HEK293 (cell line): ENCODE measurements at regions not wholly inside any gene's neighbourhood (a gene's known extent, or its start where the extent isn't known, plus 50 kb on each side); places are given as distances from the start of the nearest gene placed in this dataset.

ENCODE experiments used
- CTCF ChIA-PET: fragments of 350-600 bp; formaldehyde crosslinking; extraction: SDS; loops from one replicate; lab custom pipeline; 2021; ENCODE audit warnings: antibody characterized with exemption; lab: Yijun Ruan, JAX
- POLR2A ChIA-PET: fragments of 300-600 bp; formaldehyde crosslinking; extraction: SDS; loops from one replicate; lab custom pipeline; 2020; ENCODE audit warnings: antibody characterized with exemption, inconsistent platforms; lab: Yijun Ruan, JAX
- H3K27ac ChIP-seq: fragments of 200-500 bp; sonication (Bioruptor generic); 2 replicates; pipeline ENCODE4 v1.5.1; 2014; ENCODE audit warnings: low read depth, low read length, control low read depth, inconsistent platforms; ENCODE audit errors: extremely low read depth
- H3K36me3 ChIP-seq, 2 experiments: fragments of 200-500 bp in 1 of 2; sonication (Bioruptor generic) in 1 of 2; 1 replicate in 1 of 2; 2 replicates in 1 of 2; pipeline ENCODE4 v1.5.1; 2014 to 2017; ENCODE audit warnings: inconsistent platforms in 2 of 2, low read length in 2 of 2; ENCODE audit not compliant: control insufficient read depth in 2 of 2, insufficient read depth in 1 of 2
- H3K4me1 ChIP-seq: fragments of 200-500 bp; sonication (Bioruptor generic); 2 replicates; pipeline ENCODE4 v1.5.1; 2014; ENCODE audit warnings: mild to moderate bottlenecking, low read length, inconsistent platforms; ENCODE audit not compliant: control insufficient read depth, insufficient read depth
- H3K4me3 ChIP-seq: 2 replicates; pipeline ENCODE4 v1.5.1; 2011; ENCODE audit warnings: low read depth, mild to moderate bottlenecking, control low read depth, low read length, moderate library complexity
- H3K9me3 ChIP-seq: fragments of 200-500 bp; sonication (Bioruptor generic); 2 replicates; pipeline ENCODE4 v1.5.1; 2014; ENCODE audit warnings: low read depth, low read length, inconsistent platforms; ENCODE audit not compliant: control insufficient read depth, insufficient read depth
- BCL11B ChIP-seq: fragments of 450-650 bp; formaldehyde crosslinking; IDR thresholded peaks from 2 replicates; pipeline ENCODE4 v1.5.1; 2016; ENCODE audit warnings: low read depth, missing biosample characterization, missing genetic modification characterization
- FEZF1 ChIP-seq: fragments of 450-650 bp; formaldehyde crosslinking; IDR thresholded peaks from 2 replicates; pipeline ENCODE4 v1.5.1; 2016; ENCODE audit warnings: missing biosample characterization, missing genetic modification characterization
- SCRT1 ChIP-seq: fragments of 450-650 bp; formaldehyde crosslinking; IDR thresholded peaks from 2 replicates; pipeline ENCODE4 v1.5.1; 2016; ENCODE audit warnings: missing biosample characterization, missing genetic modification characterization, borderline replicate concordance
- ZNF140 ChIP-seq: fragments of 450-650 bp; formaldehyde crosslinking; IDR thresholded peaks from 2 replicates; pipeline ENCODE4 v1.5.1; 2016; ENCODE audit warnings: missing biosample characterization, missing genetic modification characterization
- ZNF292 ChIP-seq: fragments of 450-650 bp; formaldehyde crosslinking; IDR thresholded peaks from 2 replicates; pipeline ENCODE4 v1.5.1; 2016; ENCODE audit warnings: low read depth, missing biosample characterization, missing genetic modification characterization, borderline replicate concordance
- ZNF433 ChIP-seq: fragments of 450-650 bp; formaldehyde crosslinking; IDR thresholded peaks from 2 replicates; pipeline ENCODE4 v1.5.1; 2016; ENCODE audit warnings: missing biosample characterization, missing genetic modification characterization, low read depth
- ZNF530 ChIP-seq: fragments of 450-650 bp; formaldehyde crosslinking; IDR thresholded peaks from 2 replicates; pipeline ENCODE4 v1.5.1; 2016; ENCODE audit warnings: low read depth, missing biosample characterization, missing genetic modification characterization
- ZNF558 ChIP-seq: fragments of 450-650 bp; formaldehyde crosslinking; IDR thresholded peaks from 2 replicates; pipeline ENCODE4 v1.5.1; 2016; ENCODE audit warnings: missing biosample characterization, missing genetic modification characterization
- ZNF610 ChIP-seq: fragments of 450-650 bp; formaldehyde crosslinking; IDR thresholded peaks from 2 replicates; pipeline ENCODE4 v1.5.1; 2016; ENCODE audit warnings: missing biosample characterization, missing genetic modification characterization, borderline replicate concordance
- ZNF785 ChIP-seq: fragments of 450-650 bp; formaldehyde crosslinking; IDR thresholded peaks from 2 replicates; pipeline ENCODE4 v1.5.1; 2016; ENCODE audit warnings: missing biosample characterization, missing genetic modification characterization
- TF ChIP-seq, protein P1 (sequence below): fragments of 450-650 bp; formaldehyde crosslinking; IDR thresholded peaks from 2 replicates; pipeline ENCODE4 v1.5.1; 2016; ENCODE audit warnings: missing biosample characterization, missing genetic modification characterization
- TF ChIP-seq, protein P2 (sequence below): fragments of 450-650 bp; formaldehyde crosslinking; IDR thresholded peaks from 2 replicates; pipeline ENCODE4 v1.5.1; 2016; ENCODE audit warnings: missing biosample characterization, missing genetic modification characterization
- TF ChIP-seq, protein P3 (sequence below): fragments of 450-650 bp; formaldehyde crosslinking; IDR thresholded peaks from 2 replicates; pipeline ENCODE4 v1.5.1; 2016; ENCODE audit warnings: missing biosample characterization, missing genetic modification characterization
- TF ChIP-seq, protein P4 (sequence below): fragments of 450-650 bp; formaldehyde crosslinking; IDR thresholded peaks from 2 replicates; pipeline ENCODE4 v1.5.1; 2017; ENCODE audit warnings: missing biosample characterization, missing genetic modification characterization
- TF ChIP-seq, protein P5 (sequence below): fragments of 450-650 bp; formaldehyde crosslinking; IDR thresholded peaks from 2 replicates; pipeline ENCODE4 v1.5.1; 2016; ENCODE audit warnings: missing biosample characterization, missing genetic modification characterization

DNA sequence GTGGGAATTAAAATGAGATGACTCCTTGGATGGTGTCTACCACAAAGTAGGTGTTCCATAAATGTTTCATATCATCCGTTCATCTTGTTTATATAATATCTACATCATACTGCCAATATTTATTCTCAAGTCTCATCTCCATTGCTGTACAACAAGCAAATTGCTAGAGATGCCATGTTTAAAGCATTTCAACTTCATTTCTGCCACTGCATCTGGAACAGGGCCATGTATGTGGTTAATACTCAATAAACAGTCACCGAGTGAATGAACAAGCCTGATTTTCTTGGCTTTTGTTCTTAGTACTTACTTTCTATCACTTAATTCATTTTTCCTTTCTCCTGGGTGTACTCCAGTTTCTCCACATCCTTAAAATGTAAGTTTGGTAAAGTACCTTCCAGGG is 107.6 kb downstream of the KCNJ2 start (continued):
- TF ChIP-seq, protein P1, sequence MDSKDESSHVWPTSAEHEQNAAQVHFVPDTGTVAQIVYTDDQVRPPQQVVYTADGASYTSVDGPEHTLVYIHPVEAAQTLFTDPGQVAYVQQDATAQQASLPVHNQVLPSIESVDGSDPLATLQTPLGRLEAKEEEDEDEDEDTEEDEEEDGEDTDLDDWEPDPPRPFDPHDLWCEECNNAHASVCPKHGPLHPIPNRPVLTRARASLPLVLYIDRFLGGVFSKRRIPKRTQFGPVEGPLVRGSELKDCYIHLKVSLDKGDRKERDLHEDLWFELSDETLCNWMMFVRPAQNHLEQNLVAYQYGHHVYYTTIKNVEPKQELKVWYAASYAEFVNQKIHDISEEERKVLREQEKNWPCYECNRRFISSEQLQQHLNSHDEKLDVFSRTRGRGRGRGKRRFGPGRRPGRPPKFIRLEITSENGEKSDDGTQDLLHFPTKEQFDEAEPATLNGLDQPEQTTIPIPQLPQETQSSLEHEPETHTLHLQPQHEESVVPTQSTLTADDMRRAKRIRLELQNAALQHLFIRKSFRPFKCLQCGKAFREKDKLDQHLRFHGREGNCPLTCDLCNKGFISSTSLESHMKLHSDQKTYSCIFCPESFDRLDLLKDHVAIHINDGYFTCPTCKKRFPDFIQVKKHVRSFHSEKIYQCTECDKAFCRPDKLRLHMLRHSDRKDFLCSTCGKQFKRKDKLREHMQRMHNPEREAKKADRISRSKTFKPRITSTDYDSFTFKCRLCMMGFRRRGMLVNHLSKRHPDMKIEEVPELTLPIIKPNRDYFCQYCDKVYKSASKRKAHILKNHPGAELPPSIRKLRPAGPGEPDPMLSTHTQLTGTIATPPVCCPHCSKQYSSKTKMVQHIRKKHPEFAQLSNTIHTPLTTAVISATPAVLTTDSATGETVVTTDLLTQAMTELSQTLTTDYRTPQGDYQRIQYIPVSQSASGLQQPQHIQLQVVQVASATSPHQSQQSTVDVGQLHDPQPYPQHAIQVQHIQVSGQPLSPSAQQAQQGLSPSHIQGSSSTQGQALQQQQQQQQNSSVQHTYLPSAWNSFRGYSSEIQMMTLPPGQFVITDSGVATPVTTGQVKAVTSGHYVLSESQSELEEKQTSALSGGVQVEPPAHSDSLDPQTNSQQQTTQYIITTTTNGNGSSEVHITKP (tag by site-specific recombination), result no peak
- TF ChIP-seq ZNF140, result no peak
- no peak for TF ChIP-seq ZNF292
- TF ChIP-seq, protein P2, sequence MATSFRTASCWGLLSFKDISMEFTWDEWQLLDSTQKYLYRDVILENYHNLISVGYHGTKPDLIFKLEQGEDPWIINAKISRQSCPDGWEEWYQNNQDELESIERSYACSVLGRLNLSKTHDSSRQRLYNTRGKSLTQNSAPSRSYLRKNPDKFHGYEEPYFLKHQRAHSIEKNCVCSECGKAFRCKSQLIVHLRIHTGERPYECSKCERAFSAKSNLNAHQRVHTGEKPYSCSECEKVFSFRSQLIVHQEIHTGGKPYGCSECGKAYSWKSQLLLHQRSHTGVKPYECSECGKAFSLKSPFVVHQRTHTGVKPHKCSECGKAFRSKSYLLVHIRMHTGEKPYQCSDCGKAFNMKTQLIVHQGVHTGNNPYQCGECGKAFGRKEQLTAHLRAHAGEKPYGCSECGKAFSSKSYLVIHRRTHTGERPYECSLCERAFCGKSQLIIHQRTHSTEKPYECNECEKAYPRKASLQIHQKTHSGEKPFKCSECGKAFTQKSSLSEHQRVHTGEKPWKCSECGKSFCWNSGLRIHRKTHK (tag by site-specific recombination), result no peak
- no peak for TF ChIP-seq FEZF1 (tag by site-specific recombination)
- TF ChIP-seq ZNF530 (tag by site-specific recombination), result no peak
- TF ChIP-seq, protein P3, sequence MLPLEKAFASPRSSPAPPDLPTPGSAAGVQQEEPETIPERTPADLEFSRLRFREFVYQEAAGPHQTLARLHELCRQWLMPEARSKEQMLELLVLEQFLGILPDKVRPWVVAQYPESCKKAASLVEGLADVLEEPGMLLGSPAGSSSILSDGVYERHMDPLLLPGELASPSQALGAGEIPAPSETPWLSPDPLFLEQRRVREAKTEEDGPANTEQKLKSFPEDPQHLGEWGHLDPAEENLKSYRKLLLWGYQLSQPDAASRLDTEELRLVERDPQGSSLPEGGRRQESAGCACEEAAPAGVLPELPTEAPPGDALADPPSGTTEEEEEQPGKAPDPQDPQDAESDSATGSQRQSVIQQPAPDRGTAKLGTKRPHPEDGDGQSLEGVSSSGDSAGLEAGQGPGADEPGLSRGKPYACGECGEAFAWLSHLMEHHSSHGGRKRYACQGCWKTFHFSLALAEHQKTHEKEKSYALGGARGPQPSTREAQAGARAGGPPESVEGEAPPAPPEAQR (tag by site-specific recombination), result no peak
- TF ChIP-seq BCL11B, result no peak
- no peak for TF ChIP-seq ZNF558 (tag by site-specific recombination)
- TF ChIP-seq, protein P4, sequence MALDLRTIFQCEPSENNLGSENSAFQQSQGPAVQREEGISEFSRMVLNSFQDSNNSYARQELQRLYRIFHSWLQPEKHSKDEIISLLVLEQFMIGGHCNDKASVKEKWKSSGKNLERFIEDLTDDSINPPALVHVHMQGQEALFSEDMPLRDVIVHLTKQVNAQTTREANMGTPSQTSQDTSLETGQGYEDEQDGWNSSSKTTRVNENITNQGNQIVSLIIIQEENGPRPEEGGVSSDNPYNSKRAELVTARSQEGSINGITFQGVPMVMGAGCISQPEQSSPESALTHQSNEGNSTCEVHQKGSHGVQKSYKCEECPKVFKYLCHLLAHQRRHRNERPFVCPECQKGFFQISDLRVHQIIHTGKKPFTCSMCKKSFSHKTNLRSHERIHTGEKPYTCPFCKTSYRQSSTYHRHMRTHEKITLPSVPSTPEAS (tag by site-specific recombination), result no peak
- TF ChIP-seq ZNF610 (tag by site-specific recombination), result no peak
- TF ChIP-seq, protein P5, sequence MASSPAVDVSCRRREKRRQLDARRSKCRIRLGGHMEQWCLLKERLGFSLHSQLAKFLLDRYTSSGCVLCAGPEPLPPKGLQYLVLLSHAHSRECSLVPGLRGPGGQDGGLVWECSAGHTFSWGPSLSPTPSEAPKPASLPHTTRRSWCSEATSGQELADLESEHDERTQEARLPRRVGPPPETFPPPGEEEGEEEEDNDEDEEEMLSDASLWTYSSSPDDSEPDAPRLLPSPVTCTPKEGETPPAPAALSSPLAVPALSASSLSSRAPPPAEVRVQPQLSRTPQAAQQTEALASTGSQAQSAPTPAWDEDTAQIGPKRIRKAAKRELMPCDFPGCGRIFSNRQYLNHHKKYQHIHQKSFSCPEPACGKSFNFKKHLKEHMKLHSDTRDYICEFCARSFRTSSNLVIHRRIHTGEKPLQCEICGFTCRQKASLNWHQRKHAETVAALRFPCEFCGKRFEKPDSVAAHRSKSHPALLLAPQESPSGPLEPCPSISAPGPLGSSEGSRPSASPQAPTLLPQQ (tag by site-specific recombination), result no peak
- TF ChIP-seq, all 188 proteins: peak for 0

DNA sequence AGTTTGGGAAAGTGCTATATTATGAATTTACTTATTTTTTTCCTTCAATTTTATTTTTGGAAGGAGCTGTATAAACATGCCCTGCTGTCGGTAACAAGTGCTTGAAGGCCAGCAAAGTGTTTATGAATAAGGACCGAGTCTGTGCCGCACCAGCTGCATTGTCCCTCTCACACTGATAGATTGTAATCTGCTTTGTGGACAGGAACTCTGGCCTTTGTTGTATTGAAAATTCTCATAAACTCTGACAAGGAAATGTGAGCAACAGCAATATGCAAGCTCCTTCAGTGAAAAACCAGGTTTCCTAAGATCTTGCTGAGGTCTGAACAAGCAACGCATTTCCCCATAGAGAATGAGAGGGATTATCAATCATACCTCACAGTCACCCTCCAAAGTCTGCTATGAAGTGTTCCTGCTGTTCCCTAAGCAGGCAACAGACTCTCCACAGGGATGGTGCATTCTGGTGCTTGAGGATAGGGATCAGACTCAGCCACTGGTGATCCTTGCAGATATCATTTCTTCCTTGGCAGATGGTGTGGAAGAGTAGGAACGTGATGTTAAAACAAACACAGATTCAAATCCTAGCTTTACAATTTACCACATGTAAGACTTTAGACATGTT is 109.6 kb downstream of the KCNJ2 start:
- no peaks in the 10 kb centered on the region for H3K4me1 ChIP-seq
- H3K36me3 ChIP-seq, result no peaks in the 10 kb centered on the region
- no peak overlapping the region for H3K27ac ChIP-seq
- no peak for TF ChIP-seq SCRT1 (tag by site-specific recombination)
- no peak for TF ChIP-seq ZNF785 (tag by site-specific recombination)
- TF ChIP-seq ZNF433 (tag by site-specific recombination), result no peak
- no peak overlapping the region for H3K4me3 ChIP-seq
- ChIA-PET POLR2A (no interaction called here), CTCF (interaction anchor here (0.9 kb wide), 1 partner anchor 250 kb away, joined by 3 read pairs; no protein-coding TSS in a partner anchor)
- no peaks in the 10 kb centered on the region for H3K9me3 ChIP-seq
